MCF 10A (cell line): ENCODE measurements at regions not wholly inside any gene's neighbourhood (a gene's known extent, or its start where the extent isn't known, plus 50 kb on each side); places are given as distances from the start of the nearest gene placed in this dataset.

Source experiments
- BruUV-seq: library from RNA; stranded (reverse); fragments of 400-500 nt; replicated peaks from 2 replicates; lab custom pipeline; 2021; lab: Mats Ljungman, UMichigan
- CTCF ChIA-PET: fragments of 300-600 bp; sonication (Branson Sonifier 250); formaldehyde crosslinking; extraction: SDS; loops from one replicate; lab custom pipeline; 2021; ENCODE audit warnings: antibody characterized with exemption, inconsistent platforms; lab: Yijun Ruan, JAX
- POLR2A ChIA-PET: fragments of 300-600, 350-650 bp; sonication (Branson Sonifier 250); formaldehyde crosslinking; extraction: SDS; loops from one replicate; lab custom pipeline; 2020; ENCODE audit warnings: antibody characterized with exemption, inconsistent platforms; lab: Yijun Ruan, JAX
- DNase-seq: peaks from one replicate; pipeline ENCODE4 v3.0.0-alpha.2; 2018; ENCODE audit not compliant: unreplicated experiment
- H3K27ac Mint-ChIP-seq: one replicate; pipeline ENCODE4 v1.8.0; 2022; ENCODE audit warnings: mild to moderate bottlenecking, low read depth, mixed read lengths; ENCODE audit not compliant: unreplicated experiment
- H3K27me3 Mint-ChIP-seq: one replicate; pipeline ENCODE4 v1.8.0; 2022; ENCODE audit warnings: mixed read lengths; ENCODE audit not compliant: insufficient read depth, unreplicated experiment
- H3K36me3 Mint-ChIP-seq: one replicate; pipeline ENCODE4 v1.8.0; 2022; ENCODE audit warnings: mild to moderate bottlenecking, moderate library complexity, mixed read lengths; ENCODE audit not compliant: insufficient read depth, unreplicated experiment
- H3K4me1 Mint-ChIP-seq: one replicate; pipeline ENCODE4 v1.8.0; 2022; ENCODE audit warnings: mixed read lengths; ENCODE audit not compliant: insufficient read depth, unreplicated experiment
- H3K4me3 Mint-ChIP-seq: one replicate; pipeline ENCODE4 v1.8.0; 2022; ENCODE audit warnings: mild to moderate bottlenecking, moderate library complexity, mixed read lengths; ENCODE audit not compliant: unreplicated experiment
- H3K9me3 Mint-ChIP-seq: one replicate; pipeline ENCODE4 v1.8.0; 2022; ENCODE audit warnings: mixed read lengths; ENCODE audit not compliant: unreplicated experiment
- CTCF ChIP-seq: fragments of 200-600 bp; IDR thresholded peaks from one replicate; pipeline ENCODE4 v1.8.0; 2022; ENCODE audit warnings: antibody characterized with exemption, mild to moderate bottlenecking; ENCODE audit not compliant: unreplicated experiment
- intact Hi-C: fragments of 100-400 bp; cut with micrococcal nuclease; formaldehyde crosslinking; loops from 2 replicates; pipeline ENCODE4 v1.14.1; 2022

- Mint-ChIP-seq H3K4me3 (no peak overlapping the region), H3K27me3 (no peaks in the 10 kb centered on the region), H3K4me1 (peaks cover 7% of the 10 kb centered on the region), H3K36me3 (no peaks in the 10 kb centered on the region), H3K27ac (peak overlapping the region; percentile 59), H3K9me3 (peaks cover 7% of the 10 kb centered on the region)
- POLR2A ChIA-PET = no interaction called here
- no peak for TF ChIP-seq CTCF
- peak; percentile 74 for DNase-seq
- CTCF ChIA-PET = no interaction called here
- intact Hi-C loops = no loop called here
- no TSS peak for BruUV-seq
Measured at GRCh38 chr12:25615119-25615518, 62.0 kb upstream of the LMNTD1 start.

GRCh38 chr12:25616286-25616685 is 63.2 kb upstream of the LMNTD1 start:
- CTCF ChIA-PET = no interaction called here
- Mint-ChIP-seq H3K9me3 (peaks cover 7% of the 10 kb centered on the region), H3K4me1 (peaks cover 7% of the 10 kb centered on the region), H3K27me3 (no peaks in the 10 kb centered on the region), H3K36me3 (no peaks in the 10 kb centered on the region), H3K27ac (peak overlapping the region; percentile 59), H3K4me3 (no peak overlapping the region)
- POLR2A ChIA-PET = no interaction called here
- no peak for TF ChIP-seq CTCF
- intact Hi-C loops = no loop called here
- no TSS peak for BruUV-seq
- no peak for DNase-seq

GRCh38 chr12:25617991-25618390 is 64.9 kb upstream of the LMNTD1 start:
- Mint-ChIP-seq H3K4me3 (no peak overlapping the region), H3K9me3 (peaks cover 7% of the 10 kb centered on the region), H3K36me3 (no peaks in the 10 kb centered on the region), H3K4me1 (peaks cover 7% of the 10 kb centered on the region), H3K27me3 (no peaks in the 10 kb centered on the region), H3K27ac (no peak overlapping the region)
- POLR2A ChIA-PET = no interaction called here
- no peak for TF ChIP-seq CTCF
- CTCF ChIA-PET = no interaction called here
- no peak for DNase-seq
- intact Hi-C loops = no loop called here
- BruUV-seq = no TSS peak

GRCh38 chr12:25623816-25624215 is 70.7 kb upstream of the LMNTD1 start:
- no peak overlapping the region for H3K27ac Mint-ChIP-seq
- ChIA-PET CTCF (no interaction called here), POLR2A (no interaction called here)
- H3K36me3 Mint-ChIP-seq = no peaks in the 10 kb centered on the region
- DNase-seq = peak; percentile 4
- no peaks in the 10 kb centered on the region for H3K4me1 Mint-ChIP-seq
- no TSS peak for BruUV-seq
- TF ChIP-seq CTCF = no peak
- H3K4me3 Mint-ChIP-seq = no peak overlapping the region
- no peaks in the 10 kb centered on the region for H3K9me3 Mint-ChIP-seq
- no peaks in the 10 kb centered on the region for H3K27me3 Mint-ChIP-seq
- intact Hi-C loops = no loop called here
